OCI-LY7 (cell line): ENCODE measurements at regions not wholly inside any gene's neighbourhood (a gene's known extent, or its start where the extent isn't known, plus 50 kb on each side); places are given as distances from the start of the nearest gene placed in this dataset.

Source experiments
- BruUV-seq: library from RNA; stranded (reverse); fragments of 400-500 nt; replicated peaks from 2 replicates; lab custom pipeline; 2021; lab: Mats Ljungman, UMichigan
- CTCF ChIA-PET: fragments of 300-600 bp; sonication (Branson Sonifier 250); formaldehyde crosslinking; loops from one replicate; lab custom pipeline; 2022; ENCODE audit warnings: antibody characterized with exemption; ENCODE audit not compliant: unreplicated experiment; lab: Charles Lee
- POLR2A ChIA-PET: fragments of 300-600 bp; sonication (Branson Sonifier 250); formaldehyde crosslinking; loops from one replicate; lab custom pipeline; 2022; ENCODE audit warnings: antibody characterized with exemption; lab: Charles Lee
- DNase-seq: peaks from one replicate; pipeline ENCODE4 v3.0.0-alpha.2; 2015; ENCODE audit warnings: low spot score
- H2AFZ ChIP-seq: fragments of 200-600 bp; sonication (generic), shearing (Covaris generic); 2 replicates; pipeline ENCODE4 v1.6.1; 2014; ENCODE audit warnings: mild to moderate bottlenecking, antibody characterized with exemption, low read length, moderate library complexity
- H3K27ac ChIP-seq: fragments of 200-600 bp; sonication (generic); 2 replicates; pipeline ENCODE4 v1.5.1; 2014; ENCODE audit warnings: mixed run types, low read depth, mild to moderate bottlenecking, moderate library complexity, low read length, inconsistent platforms; ENCODE audit not compliant: poor library complexity, severe bottlenecking
- H3K36me3 ChIP-seq: fragments of 200-600 bp; sonication (generic); 2 replicates; pipeline ENCODE4 v1.6.1; 2014; ENCODE audit warnings: mild to moderate bottlenecking, antibody characterized with exemption, low read length, moderate library complexity, mixed read lengths; ENCODE audit not compliant: insufficient read depth
- H3K4me1 ChIP-seq: fragments of 200-600 bp; sonication (generic); 2 replicates; pipeline ENCODE4 v1.5.1; 2014; ENCODE audit warnings: mild to moderate bottlenecking, low read length; ENCODE audit not compliant: insufficient read depth, poor library complexity, severe bottlenecking
- H3K4me2 ChIP-seq: fragments of 200-600 bp; sonication (generic); 2 replicates; pipeline ENCODE4 v1.6.1; 2014; ENCODE audit warnings: mild to moderate bottlenecking, low read length
- H3K4me3 ChIP-seq: fragments of 200-600 bp; sonication (generic); 2 replicates; pipeline ENCODE4 v1.5.1; 2014; ENCODE audit warnings: mild to moderate bottlenecking, low read depth, low read length; ENCODE audit not compliant: poor library complexity, severe bottlenecking
- H3K79me2 ChIP-seq: fragments of 200-600 bp; sonication (generic); 2 replicates; pipeline ENCODE4 v1.6.1; 2016; ENCODE audit warnings: low read depth, mild to moderate bottlenecking, low read length, moderate library complexity, mixed read lengths; ENCODE audit not compliant: insufficient read depth
- H3K9me2 ChIP-seq: fragments of 200-600 bp; sonication (generic); 2 replicates; pipeline ENCODE4 v1.6.1; 2016; ENCODE audit warnings: mild to moderate bottlenecking, low read length, mixed read lengths; ENCODE audit not compliant: insufficient read depth
- H3K9me3 ChIP-seq: fragments of 200-600 bp; sonication (generic); 2 replicates; pipeline ENCODE4 v1.6.1; 2014; ENCODE audit warnings: mild to moderate bottlenecking, mixed run types, low read length, mixed read lengths
- H4K20me1 ChIP-seq: fragments of 200-600 bp; sonication (generic); 2 replicates; pipeline ENCODE4 v1.6.1; 2014; ENCODE audit warnings: mild to moderate bottlenecking, antibody characterized with exemption, low read length, moderate library complexity, mixed read lengths; ENCODE audit not compliant: insufficient read depth
- CTCF ChIP-seq: fragments of 200-600 bp; sonication (generic); conservative IDR thresholded peaks from 2 replicates; pipeline ENCODE4 v1.5.1; 2014; ENCODE audit warnings: mild to moderate bottlenecking, antibody characterized with exemption, low read length, moderate library complexity, mixed read lengths
- EZH2phosphoT487 ChIP-seq: fragments of 200-600 bp; sonication (generic); IDR thresholded peaks from 2 replicates; pipeline ENCODE4 v1.6.1; 2018; ENCODE audit warnings: low read depth, borderline replicate concordance, mild to moderate bottlenecking, mixed run types, antibody characterized with exemption, low read length, moderate library complexity, mixed read lengths
- intact Hi-C: fragments of 100-400 bp; cut with micrococcal nuclease; formaldehyde crosslinking; loops from one replicate; pipeline ENCODE4 v1.10.0; 2022; ENCODE audit not compliant: unreplicated experiment

GRCh38 chr15:100820528-100820927, 59.1 kb upstream of the ALDH1A3 start:
- ChIA-PET CTCF (no interaction called here), POLR2A (no interaction called here)
- intact Hi-C loops, result no loop called here
- no TSS peak for BruUV-seq
- Histone ChIP-seq H3K9me2 (no peaks in the 10 kb centered on the region), H3K4me3 (no peak overlapping the region), H3K4me1 (no peaks in the 10 kb centered on the region), H3K79me2 (no peaks in the 10 kb centered on the region), H2AFZ (no peak overlapping the region), H3K9me3 (peaks cover 5% of the 10 kb centered on the region; the same call in 1 of the 2 replicates), H3K27ac (no peak overlapping the region), H3K4me2 (no peak overlapping the region), H4K20me1 (no peaks in the 10 kb centered on the region), H3K36me3 (no peaks in the 10 kb centered on the region)
- TF ChIP-seq EZH2phosphoT487, result no peak
- TF ChIP-seq CTCF, result no peak
- DNase-seq, result no peak

- H3K79me2 ChIP-seq, result no peaks in the 10 kb centered on the region
- TF ChIP-seq CTCF (no peak), EZH2phosphoT487 (no peak)
- H4K20me1 ChIP-seq, result no peaks in the 10 kb centered on the region
- no peak overlapping the region for H3K4me2 ChIP-seq
- ChIA-PET CTCF (no interaction called here), POLR2A (interaction anchor here (0.6 kb wide), 1 partner anchor 72 kb away, joined by 3 read pairs; no protein-coding TSS in a partner anchor)
- no peak overlapping the region for H3K27ac ChIP-seq
- intact Hi-C loops, result no loop called here
- no peak for DNase-seq
- H3K36me3 ChIP-seq, result no peaks in the 10 kb centered on the region
- H3K9me3 ChIP-seq, result no peaks in the 10 kb centered on the region
- BruUV-seq, result no TSS peak
- no peak overlapping the region for H3K4me3 ChIP-seq
- H2AFZ ChIP-seq, result no peak overlapping the region
- H3K4me1 ChIP-seq, result no peaks in the 10 kb centered on the region
- no peaks in the 10 kb centered on the region for H3K9me2 ChIP-seq
Measured at GRCh38 chr15:100821327-100821726, 58.3 kb upstream of the ALDH1A3 start.

- H3K79me2 ChIP-seq, result no peaks in the 10 kb centered on the region
- BruUV-seq, result no TSS peak
- H3K4me3 ChIP-seq, result no peak overlapping the region
- intact Hi-C loops, result no loop called here
- no peaks in the 10 kb centered on the region for H3K9me2 ChIP-seq
- H3K9me3 ChIP-seq, result no peaks in the 10 kb centered on the region
- H2AFZ ChIP-seq, result no peak overlapping the region
- no peak for DNase-seq
- CTCF ChIA-PET, result no interaction called here
- POLR2A ChIA-PET, result interaction anchor here (0.7 kb wide), 1 partner anchor 12 kb away, joined by 5 read pairs; no protein-coding TSS in a partner anchor
- TF ChIP-seq EZH2phosphoT487, result no peak
- TF ChIP-seq CTCF, result no peak
- no peak overlapping the region for H3K27ac ChIP-seq
- H3K36me3 ChIP-seq, result no peaks in the 10 kb centered on the region
- H3K4me2 ChIP-seq, result no peak overlapping the region
- H3K4me1 ChIP-seq, result no peaks in the 10 kb centered on the region
- no peaks in the 10 kb centered on the region for H4K20me1 ChIP-seq
Measured at GRCh38 chr15:100824211-100824610, 55.4 kb upstream of the ALDH1A3 start.
